GM21825 (cell line): ENCODE measurements at regions not wholly inside any gene's neighbourhood (a gene's known extent, or its start where the extent isn't known, plus 50 kb on each side); places are given as distances from the start of the nearest gene placed in this dataset.
"Not testable (repeated sequence)": the region's sequence is repeated elsewhere in the genome, so short reads cannot be mapped to it uniquely, and the experiment has no call there.

Experiments used
- ATAC-seq: cut with Tn5 transposase; IDR thresholded peaks from one replicate; pipeline ENCODE4 v1.9.1; 2021; ENCODE audit warnings: mild to moderate bottlenecking, moderate library complexity; ENCODE audit not compliant: unreplicated experiment

DNA sequence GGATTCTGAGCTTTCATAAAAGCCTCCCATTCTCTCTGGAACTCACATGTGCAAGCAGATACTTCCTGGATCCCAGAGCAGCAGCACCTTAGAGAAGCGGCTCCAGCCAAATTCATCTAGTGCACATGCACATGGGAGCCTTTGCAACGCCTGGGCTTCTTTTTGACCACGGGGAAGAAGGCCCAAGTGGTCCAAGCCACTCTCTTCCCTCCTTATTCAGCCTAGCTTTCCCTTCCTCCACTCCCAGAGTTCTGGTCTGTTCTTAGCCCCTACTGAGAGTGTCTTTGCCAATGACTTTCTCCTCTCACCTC, 118.7 kb downstream of the ZNF365 start:
- ATAC-seq, result no peak

DNA sequence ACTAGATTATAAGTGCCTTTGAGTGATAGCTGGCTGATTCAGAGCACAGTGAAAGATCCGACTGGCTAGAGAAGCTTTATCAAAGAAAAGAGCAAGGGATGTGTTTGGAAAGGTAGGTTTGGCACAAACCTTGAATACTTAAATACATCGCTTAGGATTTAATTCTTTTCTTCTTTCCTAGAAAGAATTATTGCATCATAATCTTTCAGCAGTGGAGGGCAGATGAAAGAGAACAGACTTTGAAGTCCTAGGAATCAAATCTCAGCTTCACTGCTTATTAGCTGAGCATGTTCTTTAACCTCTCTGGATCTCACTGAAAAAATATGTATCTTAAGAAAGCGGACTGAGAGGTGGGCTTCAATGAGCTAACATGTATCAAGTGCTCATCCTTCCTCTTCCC, 122.8 kb downstream of the ZNF365 start:
- no peak for ATAC-seq

- ATAC-seq, result no peak
These were observed 124.1 kb downstream of the ZNF365 start for GRCh38 chr10:62498271-62498670.

- ATAC-seq, result not testable (repeated sequence)
These were observed 125.9 kb downstream of the ZNF365 start for GRCh38 chr10:62500116-62500515.

- no peak for ATAC-seq
These were observed 127.4 kb downstream of the ZNF365 start for GRCh38 chr10:62501547-62501946.

- no peak for ATAC-seq
These were observed 128.9 kb downstream of the ZNF365 start for GRCh38 chr10:62502995-62503613.

DNA sequence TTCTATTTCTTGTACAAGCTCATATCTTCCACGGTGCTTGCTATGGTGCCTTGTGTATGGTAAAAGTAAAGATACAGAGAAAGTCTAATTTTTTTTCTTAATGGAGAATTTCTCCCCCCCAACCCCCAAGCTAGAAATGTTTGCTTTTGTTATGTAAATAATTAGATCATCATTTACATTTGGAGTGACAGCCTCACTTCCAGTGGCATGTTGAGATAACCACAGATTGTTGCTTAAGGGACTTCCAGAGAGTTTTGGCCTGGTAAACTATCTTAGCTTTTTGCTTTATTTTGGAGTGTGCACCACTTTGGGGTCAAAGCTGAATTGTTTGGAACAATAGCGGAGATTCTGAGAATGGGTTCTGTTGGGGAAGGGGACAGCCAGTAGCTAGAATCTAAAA, 129.7 kb downstream of the ZNF365 start:
- no peak for ATAC-seq

DNA sequence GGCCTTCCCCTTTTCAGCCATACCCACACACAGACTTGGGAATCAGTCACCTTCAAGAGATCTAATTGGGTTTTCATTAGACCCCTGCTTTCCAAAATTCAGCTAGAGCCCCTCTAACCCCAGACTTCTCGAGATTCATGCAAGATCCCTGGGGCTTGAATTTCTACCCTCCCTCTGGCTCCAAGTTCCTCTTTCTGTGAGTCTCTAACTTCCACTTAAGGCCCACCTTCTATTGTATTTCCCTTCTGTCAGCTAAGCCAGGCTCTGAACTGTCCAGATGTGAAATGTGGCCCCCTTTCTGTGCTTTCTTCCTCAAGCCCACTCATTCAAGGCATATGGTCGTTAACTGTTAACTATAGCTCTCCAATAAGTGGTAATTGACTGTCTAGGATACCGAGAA, 132.2 kb downstream of the ZNF365 start:
- no peak for ATAC-seq

DNA sequence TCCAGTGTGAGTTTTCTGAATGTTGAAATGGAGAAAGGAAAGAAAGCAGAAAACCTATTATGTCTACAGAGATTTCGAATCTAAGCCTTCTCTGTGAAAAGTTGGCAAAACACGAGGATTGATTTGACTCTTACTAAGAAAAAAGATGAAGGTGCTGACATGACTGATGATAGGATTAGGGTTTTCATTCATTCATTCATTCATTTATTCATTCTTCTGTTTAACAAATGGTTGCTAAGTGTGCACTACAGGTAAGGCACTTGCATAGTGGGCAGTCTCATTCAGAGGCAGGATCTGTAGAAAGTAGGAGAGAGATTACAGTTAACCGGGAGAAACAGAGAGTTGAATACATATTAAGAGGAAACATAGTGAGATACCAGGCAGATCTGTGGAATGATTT, 137.1 kb downstream of the ZNF365 start:
- peak; percentile 36 for ATAC-seq

- peak; percentile 95 for ATAC-seq
These were observed 137.5 kb downstream of the ZNF365 start for GRCh38 chr10:62511656-62512055.

- no peak for ATAC-seq
These were observed 138.7 kb downstream of the ZNF365 start for GRCh38 chr10:62512732-62513475.

- ATAC-seq, result no peak
These were observed 140.0 kb downstream of the ZNF365 start for GRCh38 chr10:62514079-62514693.

DNA sequence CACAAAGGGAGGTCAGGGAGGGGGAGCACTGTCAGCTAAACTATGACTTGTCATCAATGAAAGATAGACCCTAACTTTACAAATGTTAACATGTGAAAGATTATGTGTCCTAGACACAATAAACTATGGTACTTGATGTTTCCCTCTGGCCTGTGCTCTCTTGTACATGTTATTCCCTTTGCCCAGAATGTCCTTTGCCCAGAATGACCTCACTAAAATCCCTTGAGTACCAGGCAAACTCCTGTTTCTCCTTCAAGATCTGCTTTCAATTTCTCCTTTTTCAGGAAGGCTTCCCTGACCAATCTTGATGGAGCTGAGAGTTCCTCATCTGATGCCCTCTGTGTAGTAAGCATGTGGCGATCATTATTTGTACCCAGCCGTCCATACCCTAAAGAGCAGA, 143.1 kb downstream of the ZNF365 start:
- ATAC-seq, result no peak

- peak; percentile 60 for ATAC-seq
These were observed 153.1 kb downstream of the ZNF365 start for GRCh38 chr10:62527019-62527827.

- peak; percentile 92 for ATAC-seq
These were observed 154.3 kb downstream of the ZNF365 start for GRCh38 chr10:62528441-62528840.

DNA sequence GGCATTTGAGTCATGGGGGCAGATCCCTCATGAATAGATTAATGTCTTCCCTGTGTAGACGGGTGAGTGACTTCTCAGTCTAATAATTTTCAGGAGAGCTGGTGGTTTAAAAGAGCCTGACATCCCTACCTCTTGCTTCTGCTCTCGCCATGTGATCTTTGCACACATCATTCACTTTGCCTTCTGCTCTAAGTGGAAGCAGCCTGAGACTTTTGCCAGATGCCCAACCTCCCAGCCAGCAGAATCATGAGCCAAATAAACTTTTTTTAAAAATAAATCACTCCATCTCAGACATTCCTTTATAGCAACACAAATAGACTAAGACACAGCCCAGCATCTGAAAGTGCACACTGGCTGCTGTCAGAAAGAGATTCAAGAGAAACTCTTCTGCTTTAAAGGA, 155.2 kb downstream of the ZNF365 start:
- ATAC-seq, result no peak

DNA sequence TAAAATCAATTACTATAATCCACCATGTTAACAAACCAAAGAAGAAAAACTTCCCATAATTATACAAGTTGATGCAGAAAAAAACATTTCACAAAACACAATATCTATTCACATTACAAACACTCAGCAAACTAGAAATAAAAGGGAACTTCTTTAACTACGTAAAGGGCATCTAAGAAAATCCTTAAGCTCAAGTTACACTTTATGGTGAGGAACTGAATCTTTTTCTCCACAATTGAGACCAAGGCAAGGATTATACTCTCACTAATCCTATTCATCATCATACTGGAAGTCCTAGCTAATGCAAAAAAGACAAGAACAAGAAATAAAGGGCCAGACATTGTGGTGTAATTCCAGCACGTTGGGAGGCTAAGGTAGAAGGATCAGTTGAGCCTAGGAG, 159.9 kb downstream of the ZNF365 start:
- no peak for ATAC-seq

- ATAC-seq, result no peak
These were observed 164.4 kb downstream of the ZNF365 start for GRCh38 chr10:62538606-62539005.

- ATAC-seq, result peak; percentile 63
These were observed 166.2 kb downstream of the ZNF365 start for GRCh38 chr10:62540389-62540788.

DNA sequence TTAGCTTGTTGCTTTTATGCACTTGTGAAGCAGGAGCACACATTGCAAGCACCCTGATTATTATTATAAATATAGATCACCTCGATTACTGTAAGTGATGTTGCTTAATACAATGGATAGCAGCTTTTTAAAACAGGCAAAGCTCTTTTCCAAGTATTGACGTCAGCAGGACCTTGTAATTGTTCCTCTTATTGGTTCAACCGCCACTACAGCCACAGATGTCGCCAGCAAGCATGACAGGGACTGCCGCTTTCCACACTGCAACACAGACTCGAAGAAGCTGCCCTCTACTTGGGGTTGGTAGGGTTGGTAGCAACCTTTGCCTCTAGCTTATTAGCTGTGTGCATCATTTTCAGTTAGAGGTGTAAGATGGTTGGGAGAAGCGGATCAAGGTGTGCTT, 167.6 kb downstream of the ZNF365 start:
- no peak for ATAC-seq

DNA sequence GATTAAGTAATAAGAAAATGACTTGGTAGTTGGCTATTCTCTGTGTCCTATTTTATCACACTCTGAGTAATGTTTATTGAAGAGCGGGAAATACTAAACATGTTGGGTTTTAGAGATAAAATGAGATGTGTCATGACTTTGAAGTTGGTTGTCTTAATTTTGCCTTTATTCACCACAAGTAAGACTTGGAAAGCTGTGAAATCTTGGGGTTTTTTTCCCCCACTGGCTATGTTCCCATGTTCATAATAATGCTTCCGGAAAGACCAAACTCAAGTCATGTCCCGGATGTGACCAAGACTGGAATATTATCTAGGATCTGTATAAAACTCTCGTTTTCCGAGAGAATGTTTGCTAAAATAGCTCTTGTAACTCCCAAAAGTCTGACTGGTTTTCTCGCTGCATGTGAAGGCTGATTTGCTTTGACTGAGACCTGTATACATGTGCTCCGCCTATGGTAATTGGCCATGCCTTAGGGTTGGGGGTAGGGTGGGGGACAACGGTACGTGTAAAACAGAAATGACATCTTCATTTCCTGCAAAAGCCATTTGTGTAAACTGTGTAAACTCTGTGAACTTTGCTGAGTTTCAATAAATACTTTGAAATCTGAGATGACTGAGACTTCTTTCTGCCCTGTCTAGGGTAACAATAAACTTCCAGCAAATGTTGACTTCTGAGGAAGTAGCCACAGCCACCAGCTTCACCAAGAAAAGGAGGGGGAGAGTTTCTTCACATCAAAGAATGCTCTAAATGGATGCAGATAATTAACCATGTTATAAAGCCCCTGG, 169.6 kb downstream of the ZNF365 start:
- no peak for ATAC-seq
